GM21786 (cell line): ENCODE measurements at regions not wholly inside any gene's neighbourhood (a gene's known extent, or its start where the extent isn't known, plus 50 kb on each side); places are given as distances from the start of the nearest gene placed in this dataset.

Source experiments
- ATAC-seq: cut with Tn5 transposase; IDR thresholded peaks from one replicate; pipeline ENCODE4 v1.9.1; 2021; ENCODE audit not compliant: unreplicated experiment

GRCh38 chr13:23488442-23488841 is 54.9 kb upstream of the SACS start:
- ATAC-seq, result no peak

GRCh38 chr13:23496255-23496654 is 62.8 kb upstream of the SACS start:
- no peak for ATAC-seq

GRCh38 chr13:23497191-23497590 is 63.7 kb upstream of the SACS start:
- ATAC-seq, result no peak

GRCh38 chr13:23500849-23501248 is 67.3 kb upstream of the SACS start:
- no peak for ATAC-seq

GRCh38 chr13:23504180-23504579 is 66.0 kb upstream of the TNFRSF19 start:
- no peak for ATAC-seq

- no peak for ATAC-seq
Observed at GRCh38 chr13:23505007-23505406, 65.2 kb upstream of the TNFRSF19 start.

GRCh38 chr13:23506071-23506806 is 64.0 kb upstream of the TNFRSF19 start:
- no peak for ATAC-seq

- ATAC-seq, result no peak
Observed at GRCh38 chr13:23506807-23507291, 63.4 kb upstream of the TNFRSF19 start.

- no peak for ATAC-seq
Observed at GRCh38 chr13:23509781-23510543, 60.2 kb upstream of the TNFRSF19 start.

GRCh38 chr13:23510544-23510916 is 59.7 kb upstream of the TNFRSF19 start:
- ATAC-seq, result no peak

- peak; percentile 55 for ATAC-seq
Observed at GRCh38 chr13:23510979-23511735, 59.1 kb upstream of the TNFRSF19 start.

GRCh38 chr13:23512762-23513395 is 57.3 kb upstream of the TNFRSF19 start:
- no peak for ATAC-seq

GRCh38 chr13:23513455-23513854 is 56.8 kb upstream of the TNFRSF19 start:
- ATAC-seq, result no peak

- ATAC-seq, result no peak
Observed at GRCh38 chr13:23514076-23514475, 56.1 kb upstream of the TNFRSF19 start.

GRCh38 chr13:23515116-23515515 is 55.1 kb upstream of the TNFRSF19 start:
- no peak for ATAC-seq

- no peak for ATAC-seq
Observed at GRCh38 chr13:23516190-23516589, 54.0 kb upstream of the TNFRSF19 start.

GRCh38 chr13:23516702-23517101 is 53.5 kb upstream of the TNFRSF19 start:
- ATAC-seq, result no peak

GRCh38 chr13:23518231-23518630 is 52.0 kb upstream of the TNFRSF19 start:
- ATAC-seq, result no peak
